HCT116 (cell line): ENCODE measurements at regions not wholly inside any gene's neighbourhood (a gene's known extent, or its start where the extent isn't known, plus 50 kb on each side); places are given as distances from the start of the nearest gene placed in this dataset.

Experiments used
- ATAC-seq: fragments of 200-7000 bp; cut with Tn5 transposase; 2 replicates; pipeline ENCODE4 v1.9.1; 2020; ENCODE audit warnings: mild to moderate bottlenecking, moderate library complexity
- BruUV-seq: library from RNA; stranded (reverse); fragments of 400-500 nt; replicated peaks from 2 replicates; lab custom pipeline; 2021; lab: Mats Ljungman, UMichigan
- CTCF ChIA-PET: fragments of 300-600 bp; sonication (Branson Sonifier 250); formaldehyde crosslinking; loops from one replicate; lab custom pipeline; 2021; ENCODE audit warnings: antibody characterized with exemption; lab: Charles Lee
- POLR2A ChIA-PET: fragments of 300-600, 350-600 bp; sonication (Branson Sonifier 250); formaldehyde crosslinking; loops from one replicate; lab custom pipeline; 2021; ENCODE audit warnings: antibody characterized with exemption; lab: Charles Lee
- RAD21 ChIA-PET, 2 experiments: fragments of 300-600 bp; sonication (Branson Sonifier 250); formaldehyde crosslinking; loops; one replicate each; lab custom pipeline; 2023; ENCODE audit warnings: low total read pairs in 2 of 2; ENCODE audit not compliant: uncharacterized antibody in 2 of 2, unreplicated experiment in 2 of 2, low non-redundant PET in 1 of 2; lab: Charles Lee
- DNase-seq: peaks from one replicate; pipeline ENCODE4 v3.0.0-alpha.2; 2010; ENCODE audit warnings: low read depth, low spot score
- H2AFZ ChIP-seq: fragments of 200-600 bp; shearing (Covaris generic), sonication (generic); 2 replicates; pipeline ENCODE4 v1.6.1; 2017; ENCODE audit warnings: low read depth, mixed run types, mixed read lengths, antibody characterized with exemption, low read length; ENCODE audit not compliant: poor library complexity, severe bottlenecking
- H3K27ac ChIP-seq: 2 replicates; pipeline ENCODE4 v1.5.1; 2012; ENCODE audit warnings: low read depth, low read length
- H3K27me3 ChIP-seq: fragments of 200-600 bp; sonication (generic); 2 replicates; pipeline ENCODE4 v1.6.1; 2016; ENCODE audit warnings: mixed run types, low read length, mixed read lengths; ENCODE audit not compliant: insufficient read depth
- H3K36me3 ChIP-seq, 2 experiments: fragments of 200-500 bp in 1 of 2; fragments of 200-600 bp in 1 of 2; sonication (Bioruptor generic) in 1 of 2; sonication (generic) in 1 of 2; 2 replicates each; pipeline versions ENCODE4 v1.5.1 to v1.6.1; 2014 to 2016; ENCODE audit warnings: low read length in 2 of 2, inconsistent platforms in 1 of 2, mixed read lengths in 1 of 2, mixed run types in 1 of 2; ENCODE audit not compliant: insufficient read depth in 2 of 2, control insufficient read depth in 1 of 2
- H3K4me1 ChIP-seq, 2 experiments: fragments of 200-600 bp in 1 of 2; sonication (generic) in 1 of 2; 2 replicates each; pipeline versions ENCODE4 v1.5.1 to v1.6.1; 2012 to 2017; ENCODE audit warnings: low read length in 2 of 2, inconsistent platforms in 1 of 2, mild to moderate bottlenecking in 1 of 2, mixed read lengths in 1 of 2, mixed run types in 1 of 2, moderate library complexity in 1 of 2; ENCODE audit not compliant: insufficient read depth in 2 of 2, control insufficient read depth in 1 of 2
- H3K4me2 ChIP-seq: fragments of 200-600 bp; sonication (generic); 2 replicates; pipeline ENCODE4 v1.6.1; 2017; ENCODE audit warnings: mixed run types, low read length, mixed read lengths
- H3K4me3 ChIP-seq, 2 experiments: fragments of 200-600 bp in 1 of 2; sonication (generic) in 1 of 2; replicated peaks in 1 of 2; 2 replicates each; pipeline ENCODE4 v1.5.1; 2011 to 2016; ENCODE audit warnings: low read length in 2 of 2, control low read depth in 1 of 2, low read depth in 1 of 2, mild to moderate bottlenecking in 1 of 2, mixed read lengths in 1 of 2, mixed run types in 1 of 2
- H3K79me2 ChIP-seq: fragments of 200-600 bp; sonication (generic); 2 replicates; pipeline ENCODE4 v1.6.1; 2017; ENCODE audit warnings: mild to moderate bottlenecking, mixed run types, low read length, moderate library complexity, mixed read lengths; ENCODE audit not compliant: insufficient read depth
- H3K9ac ChIP-seq: fragments of 200-600 bp; sonication (generic); 2 replicates; pipeline ENCODE4 v1.6.1; 2016; ENCODE audit warnings: low read length, mixed read lengths
- H3K9me2 ChIP-seq: fragments of 200-600 bp; sonication (generic), shearing (Covaris generic); 2 replicates; pipeline ENCODE4 v1.6.1; 2017; ENCODE audit warnings: mixed run types, mild to moderate bottlenecking, moderate library complexity; ENCODE audit not compliant: insufficient read depth
- H3K9me3 ChIP-seq, 2 experiments: fragments of 200-500 bp in 1 of 2; fragments of 200-600 bp in 1 of 2; sonication (Bioruptor generic) in 1 of 2; sonication (generic) in 1 of 2; 2 replicates each; pipeline ENCODE4 v1.6.1; 2014 to 2017; ENCODE audit warnings: low read length in 2 of 2, mixed read lengths in 2 of 2, inconsistent platforms in 1 of 2, low read depth in 1 of 2, mild to moderate bottlenecking in 1 of 2, mixed run types in 1 of 2, moderate library complexity in 1 of 2; ENCODE audit not compliant: control insufficient read depth in 1 of 2, insufficient read depth in 1 of 2
- H4K20me1 ChIP-seq: fragments of 200-600 bp; sonication (generic), shearing (Covaris generic); 2 replicates; pipeline ENCODE4 v1.6.1; 2017; ENCODE audit warnings: mixed run types, mild to moderate bottlenecking, moderate library complexity; ENCODE audit not compliant: insufficient read depth
- ATF3 ChIP-seq: IDR thresholded peaks from 2 replicates; pipeline ENCODE4 v1.6.1; 2012
- CBX3 ChIP-seq: IDR thresholded peaks from 2 replicates; pipeline ENCODE4 v1.6.1; 2012; ENCODE audit warnings: low read depth
- CEBPB ChIP-seq: IDR thresholded peaks from 2 replicates; pipeline ENCODE4 v1.6.1; 2012; ENCODE audit warnings: low read depth
- EGR1 ChIP-seq: IDR thresholded peaks from 2 replicates; pipeline ENCODE4 v1.6.1; 2012; ENCODE audit warnings: low read depth
- ELF1 ChIP-seq: IDR thresholded peaks from 2 replicates; pipeline ENCODE4 v1.6.1; 2012; ENCODE audit warnings: low read depth, borderline replicate concordance
- EZH2 ChIP-seq: fragments of 200-600 bp; sonication (generic); IDR thresholded peaks from 2 replicates; pipeline ENCODE4 v1.6.1; 2017; ENCODE audit warnings: antibody characterized with exemption, mixed run types
- EZH2phosphoT487 ChIP-seq: fragments of 200-600 bp; IDR thresholded peaks from 2 replicates; pipeline ENCODE4 v1.6.1; 2018; ENCODE audit warnings: antibody characterized with exemption, borderline replicate concordance
- FOSL1 ChIP-seq: IDR thresholded peaks from 2 replicates; pipeline ENCODE4 v1.6.1; 2012; ENCODE audit warnings: low read depth
- POLR2AphosphoS5 ChIP-seq: IDR thresholded peaks from 2 replicates; pipeline ENCODE4 v1.6.1; 2011; ENCODE audit warnings: mild to moderate bottlenecking, low read depth, low read length, moderate library complexity
- RAD21 ChIP-seq: IDR thresholded peaks from 2 replicates; pipeline ENCODE4 v1.6.1; 2012; ENCODE audit warnings: low read depth, mild to moderate bottlenecking
- SRF ChIP-seq: IDR thresholded peaks from 2 replicates; pipeline ENCODE4 v1.6.1; 2012; ENCODE audit warnings: low read depth
- TCF7L2 ChIP-seq: IDR thresholded peaks from 2 replicates; pipeline ENCODE4 v1.7.0; 2011; ENCODE audit warnings: borderline replicate concordance, inconsistent platforms; ENCODE audit not compliant: insufficient read depth, insufficient read length; ENCODE audit errors: extremely low read depth
- YY1 ChIP-seq: IDR thresholded peaks from 2 replicates; pipeline ENCODE4 v1.6.1; 2011; ENCODE audit warnings: low read length, low read depth, moderate library complexity, mild to moderate bottlenecking; ENCODE audit not compliant: insufficient replicate concordance; ENCODE audit errors: extremely low read depth
- ZBTB33 ChIP-seq: IDR thresholded peaks from 2 replicates; pipeline ENCODE4 v1.6.1; 2011; ENCODE audit warnings: mild to moderate bottlenecking, low read length, moderate library complexity; ENCODE audit not compliant: insufficient replicate concordance; ENCODE audit errors: extremely low read depth
- ZFX ChIP-seq: fragments of 450-650 bp; IDR thresholded peaks from 2 replicates; pipeline ENCODE4 v1.6.1; 2017
- ZNF274 ChIP-seq: fragments of 200-500 bp; sonication (Bioruptor generic); IDR thresholded peaks from 2 replicates; pipeline ENCODE4 v1.6.1; 2014; ENCODE audit warnings: mild to moderate bottlenecking, low read depth, low read length, inconsistent platforms
- intact Hi-C: fragments of 100-400 bp; cut with micrococcal nuclease; formaldehyde crosslinking; loops from 2 replicates; pipeline ENCODE4 v1.10.0; 2022
- TF ChIP-seq, protein P1 (sequence below), 3 experiments: fragments of 200-600 bp in 1 of 3; sonication (generic) in 1 of 3; IDR thresholded peaks in 2 of 3; conservative IDR thresholded peaks in 1 of 3; 2 replicates each; pipeline ENCODE4 v1.5.1; 2012 to 2017; ENCODE audit warnings: low read depth in 2 of 3, low read length in 2 of 3, antibody characterized with exemption in 1 of 3, borderline replicate concordance in 1 of 3, control low read depth in 1 of 3, mild to moderate bottlenecking in 1 of 3, mixed read lengths in 1 of 3, mixed run types in 1 of 3, moderate library complexity in 1 of 3; ENCODE audit not compliant: insufficient read depth in 1 of 3

GRCh38 chr1:56387071-56387740, 192.2 kb downstream of the PLPP3 start:
- ChIA-PET CTCF (no interaction called here), POLR2A (no interaction called here)
- no peak overlapping the region for H3K4me3 ChIP-seq

More at GRCh38 chr1:56387071-56387740, 192.2 kb downstream of the PLPP3 start:
- RAD21 ChIA-PET = no interaction called here
- Histone ChIP-seq H2AFZ (no peak overlapping the region), H3K27me3 (no peaks in the 10 kb centered on the region), H3K9ac (no peak overlapping the region), H4K20me1 (no peaks in the 10 kb centered on the region), H3K27ac (no peak overlapping the region), H3K4me1 (peaks cover 0 to 7% of the 10 kb centered on the region in 2 experiments; a peak in 2 of 4 replicates), H3K79me2 (no peaks in the 10 kb centered on the region), H3K9me3 (no peaks in the 10 kb centered on the region), H3K4me2 (no peak overlapping the region), H3K9me2 (no peaks in the 10 kb centered on the region), H3K36me3 (no peaks in the 10 kb centered on the region)
- intact Hi-C loops = no loop called here
- DNase-seq = no peak
- no TSS peak for BruUV-seq
- no peak for ATAC-seq
- TF ChIP-seq RAD21 (no peak), CEBPB (no peak), EGR1 (no peak), CBX3 (no peak), SRF (no peak), ZNF274 (no peak), ZBTB33 (no peak), YY1 (no peak), ZFX (no peak), EZH2 (no peak), ATF3 (no peak), POLR2AphosphoS5 (no peak), ELF1 (no peak), EZH2phosphoT487 (no peak), FOSL1 (no peak), TCF7L2 (no peak)
- TF ChIP-seq, protein P1, sequence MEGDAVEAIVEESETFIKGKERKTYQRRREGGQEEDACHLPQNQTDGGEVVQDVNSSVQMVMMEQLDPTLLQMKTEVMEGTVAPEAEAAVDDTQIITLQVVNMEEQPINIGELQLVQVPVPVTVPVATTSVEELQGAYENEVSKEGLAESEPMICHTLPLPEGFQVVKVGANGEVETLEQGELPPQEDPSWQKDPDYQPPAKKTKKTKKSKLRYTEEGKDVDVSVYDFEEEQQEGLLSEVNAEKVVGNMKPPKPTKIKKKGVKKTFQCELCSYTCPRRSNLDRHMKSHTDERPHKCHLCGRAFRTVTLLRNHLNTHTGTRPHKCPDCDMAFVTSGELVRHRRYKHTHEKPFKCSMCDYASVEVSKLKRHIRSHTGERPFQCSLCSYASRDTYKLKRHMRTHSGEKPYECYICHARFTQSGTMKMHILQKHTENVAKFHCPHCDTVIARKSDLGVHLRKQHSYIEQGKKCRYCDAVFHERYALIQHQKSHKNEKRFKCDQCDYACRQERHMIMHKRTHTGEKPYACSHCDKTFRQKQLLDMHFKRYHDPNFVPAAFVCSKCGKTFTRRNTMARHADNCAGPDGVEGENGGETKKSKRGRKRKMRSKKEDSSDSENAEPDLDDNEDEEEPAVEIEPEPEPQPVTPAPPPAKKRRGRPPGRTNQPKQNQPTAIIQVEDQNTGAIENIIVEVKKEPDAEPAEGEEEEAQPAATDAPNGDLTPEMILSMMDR (IDR thresholded peaks at IDR 0.05 in 2 of 3, conservative IDR thresholded peaks at IDR 0.05 in 1 of 3; ENCODE audit: borderline replicate concordance in 1 of 3, insufficient read depth in 1 of 3, low read depth in 2 of 3, low read length in 2 of 3) = no peak
